ENCODE measurements at regions not wholly inside any gene's neighbourhood (a gene's known extent, or its start where the extent isn't known, plus 50 kb on each side); places are given as distances from the start of the nearest gene placed in this dataset.

DNA sequence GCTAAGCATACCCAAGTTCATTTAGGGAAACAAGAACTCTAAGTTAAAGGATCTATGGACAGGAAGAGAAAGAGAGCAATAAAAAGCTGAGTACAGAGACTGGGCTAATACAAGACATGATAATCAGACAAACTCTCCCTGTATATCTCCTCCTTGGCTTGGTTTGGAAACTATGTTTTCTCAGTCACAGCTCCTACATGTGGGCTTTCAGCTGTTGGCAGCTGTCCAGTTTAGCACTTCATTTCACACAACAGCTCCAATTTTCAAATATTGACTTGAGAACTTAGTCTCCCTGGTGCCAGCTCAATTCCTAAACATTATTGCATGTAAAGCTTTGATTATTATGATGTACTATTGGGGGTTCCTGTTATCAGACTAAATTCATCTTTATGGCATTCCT lies 222.8 kb upstream of the OBI1 start:
- TF ChIP-seq, protein P1, sequence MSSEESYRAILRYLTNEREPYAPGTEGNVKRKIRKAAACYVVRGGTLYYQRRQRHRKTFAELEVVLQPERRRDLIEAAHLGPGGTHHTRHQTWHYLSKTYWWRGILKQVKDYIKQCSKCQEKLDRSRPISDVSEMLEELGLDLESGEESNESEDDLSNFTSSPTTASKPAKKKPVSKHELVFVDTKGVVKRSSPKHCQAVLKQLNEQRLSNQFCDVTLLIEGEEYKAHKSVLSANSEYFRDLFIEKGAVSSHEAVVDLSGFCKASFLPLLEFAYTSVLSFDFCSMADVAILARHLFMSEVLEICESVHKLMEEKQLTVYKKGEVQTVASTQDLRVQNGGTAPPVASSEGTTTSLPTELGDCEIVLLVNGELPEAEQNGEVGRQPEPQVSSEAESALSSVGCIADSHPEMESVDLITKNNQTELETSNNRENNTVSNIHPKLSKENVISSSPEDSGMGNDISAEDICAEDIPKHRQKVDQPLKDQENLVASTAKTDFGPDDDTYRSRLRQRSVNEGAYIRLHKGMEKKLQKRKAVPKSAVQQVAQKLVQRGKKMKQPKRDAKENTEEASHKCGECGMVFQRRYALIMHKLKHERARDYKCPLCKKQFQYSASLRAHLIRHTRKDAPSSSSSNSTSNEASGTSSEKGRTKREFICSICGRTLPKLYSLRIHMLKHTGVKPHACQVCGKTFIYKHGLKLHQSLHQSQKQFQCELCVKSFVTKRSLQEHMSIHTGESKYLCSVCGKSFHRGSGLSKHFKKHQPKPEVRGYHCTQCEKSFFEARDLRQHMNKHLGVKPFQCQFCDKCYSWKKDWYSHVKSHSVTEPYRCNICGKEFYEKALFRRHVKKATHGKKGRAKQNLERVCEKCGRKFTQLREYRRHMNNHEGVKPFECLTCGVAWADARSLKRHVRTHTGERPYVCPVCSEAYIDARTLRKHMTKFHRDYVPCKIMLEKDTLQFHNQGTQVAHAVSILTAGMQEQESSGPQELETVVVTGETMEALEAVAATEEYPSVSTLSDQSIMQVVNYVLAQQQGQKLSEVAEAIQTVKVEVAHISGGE (tag by site-specific recombination; conservative IDR thresholded peaks at IDR 0.05; ENCODE audit: low read depth) = no peak
- TF ChIP-seq, protein P2, sequence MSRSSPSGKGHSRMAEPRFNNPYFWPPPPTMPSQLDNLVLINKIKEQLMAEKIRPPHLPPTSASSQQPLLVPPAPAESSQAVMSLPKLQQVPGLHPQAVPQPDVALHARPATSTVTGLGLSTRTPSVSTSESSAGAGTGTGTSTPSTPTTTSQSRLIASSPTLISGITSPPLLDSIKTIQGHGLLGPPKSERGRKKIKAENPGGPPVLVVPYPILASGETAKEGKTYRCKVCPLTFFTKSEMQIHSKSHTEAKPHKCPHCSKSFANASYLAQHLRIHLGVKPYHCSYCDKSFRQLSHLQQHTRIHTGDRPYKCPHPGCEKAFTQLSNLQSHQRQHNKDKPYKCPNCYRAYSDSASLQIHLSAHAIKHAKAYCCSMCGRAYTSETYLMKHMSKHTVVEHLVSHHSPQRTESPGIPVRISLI (tag by site-specific recombination; IDR thresholded peaks at IDR 0.05) = no peak
- TF ChIP-seq, protein P3, sequence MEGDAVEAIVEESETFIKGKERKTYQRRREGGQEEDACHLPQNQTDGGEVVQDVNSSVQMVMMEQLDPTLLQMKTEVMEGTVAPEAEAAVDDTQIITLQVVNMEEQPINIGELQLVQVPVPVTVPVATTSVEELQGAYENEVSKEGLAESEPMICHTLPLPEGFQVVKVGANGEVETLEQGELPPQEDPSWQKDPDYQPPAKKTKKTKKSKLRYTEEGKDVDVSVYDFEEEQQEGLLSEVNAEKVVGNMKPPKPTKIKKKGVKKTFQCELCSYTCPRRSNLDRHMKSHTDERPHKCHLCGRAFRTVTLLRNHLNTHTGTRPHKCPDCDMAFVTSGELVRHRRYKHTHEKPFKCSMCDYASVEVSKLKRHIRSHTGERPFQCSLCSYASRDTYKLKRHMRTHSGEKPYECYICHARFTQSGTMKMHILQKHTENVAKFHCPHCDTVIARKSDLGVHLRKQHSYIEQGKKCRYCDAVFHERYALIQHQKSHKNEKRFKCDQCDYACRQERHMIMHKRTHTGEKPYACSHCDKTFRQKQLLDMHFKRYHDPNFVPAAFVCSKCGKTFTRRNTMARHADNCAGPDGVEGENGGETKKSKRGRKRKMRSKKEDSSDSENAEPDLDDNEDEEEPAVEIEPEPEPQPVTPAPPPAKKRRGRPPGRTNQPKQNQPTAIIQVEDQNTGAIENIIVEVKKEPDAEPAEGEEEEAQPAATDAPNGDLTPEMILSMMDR (tag by site-specific recombination; IDR thresholded peaks at IDR 0.05) = no peak
- TF ChIP-seq, protein P4, sequence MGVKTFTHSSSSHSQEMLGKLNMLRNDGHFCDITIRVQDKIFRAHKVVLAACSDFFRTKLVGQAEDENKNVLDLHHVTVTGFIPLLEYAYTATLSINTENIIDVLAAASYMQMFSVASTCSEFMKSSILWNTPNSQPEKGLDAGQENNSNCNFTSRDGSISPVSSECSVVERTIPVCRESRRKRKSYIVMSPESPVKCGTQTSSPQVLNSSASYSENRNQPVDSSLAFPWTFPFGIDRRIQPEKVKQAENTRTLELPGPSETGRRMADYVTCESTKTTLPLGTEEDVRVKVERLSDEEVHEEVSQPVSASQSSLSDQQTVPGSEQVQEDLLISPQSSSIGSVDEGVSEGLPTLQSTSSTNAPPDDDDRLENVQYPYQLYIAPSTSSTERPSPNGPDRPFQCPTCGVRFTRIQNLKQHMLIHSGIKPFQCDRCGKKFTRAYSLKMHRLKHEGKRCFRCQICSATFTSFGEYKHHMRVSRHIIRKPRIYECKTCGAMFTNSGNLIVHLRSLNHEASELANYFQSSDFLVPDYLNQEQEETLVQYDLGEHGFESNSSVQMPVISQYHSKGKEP (tag by site-specific recombination; IDR thresholded peaks at IDR 0.05) = no peak
